ENCODE measurements at regions not wholly inside any gene's neighbourhood (a gene's known extent, or its start where the extent isn't known, plus 50 kb on each side); places are given as distances from the start of the nearest gene placed in this dataset.

GRCh38 chr3:15952543-15953175 is 154.9 kb upstream of the ANKRD28 start:
- FAIRE-seq, result no peak

- no peak for FAIRE-seq
These were observed 156.1 kb upstream of the ANKRD28 start for GRCh38 chr3:15953841-15954240.

- FAIRE-seq, result no peak
These were observed 158.2 kb upstream of the ANKRD28 start for GRCh38 chr3:15955968-15956367.

- FAIRE-seq, result no peak
These were observed 161.1 kb upstream of the ANKRD28 start for GRCh38 chr3:15958692-15959433.

- FAIRE-seq, result no peak
These were observed 161.6 kb upstream of the ANKRD28 start for GRCh38 chr3:15959434-15959811.

GRCh38 chr3:15964605-15965442 is 167.0 kb upstream of the ANKRD28 start:
- no peak for FAIRE-seq

GRCh38 chr3:15967577-15967976 is 169.8 kb upstream of the ANKRD28 start:
- no peak for FAIRE-seq

GRCh38 chr3:15969874-15970640 is 172.3 kb upstream of the ANKRD28 start:
- no peak for FAIRE-seq

GRCh38 chr3:15973414-15973813 is 175.6 kb upstream of the ANKRD28 start:
- FAIRE-seq, result no peak

- no peak for FAIRE-seq
These were observed 176.2 kb upstream of the ANKRD28 start for GRCh38 chr3:15973940-15974339.

GRCh38 chr3:15974647-15975046 is 176.9 kb upstream of the ANKRD28 start:
- FAIRE-seq, result no peak

- no peak for FAIRE-seq
These were observed 178.7 kb upstream of the ANKRD28 start for GRCh38 chr3:15976524-15976923.

- FAIRE-seq, result no peak
These were observed 179.3 kb upstream of the ANKRD28 start for GRCh38 chr3:15977090-15977489.

- FAIRE-seq, result no peak
These were observed 179.9 kb upstream of the ANKRD28 start for GRCh38 chr3:15977598-15978232.

GRCh38 chr3:15978801-15979200 is 181.0 kb upstream of the ANKRD28 start:
- FAIRE-seq, result no peak

GRCh38 chr3:15979495-15979894 is 181.7 kb upstream of the ANKRD28 start:
- FAIRE-seq, result no peak

- no peak for FAIRE-seq
These were observed 182.1 kb upstream of the ANKRD28 start for GRCh38 chr3:15979900-15980299.

- no peak for FAIRE-seq
These were observed 184.5 kb upstream of the ANKRD28 start for GRCh38 chr3:15982243-15982642.

GRCh38 chr3:15982667-15983196 is 185.0 kb upstream of the ANKRD28 start:
- no peak for FAIRE-seq

GRCh38 chr3:15983232-15983631 is 185.5 kb upstream of the ANKRD28 start:
- no peak for FAIRE-seq

- no peak for FAIRE-seq
These were observed 185.9 kb upstream of the ANKRD28 start for GRCh38 chr3:15983693-15984092.

- FAIRE-seq, result no peak
These were observed 185.1 kb upstream of the GALNT15 start for GRCh38 chr3:15989419-15989818.
